Neuronal stem cell (in vitro differentiated cells): ENCODE measurements at regions not wholly inside any gene's neighbourhood (a gene's known extent, or its start where the extent isn't known, plus 50 kb on each side); places are given as distances from the start of the nearest gene placed in this dataset.
A peak's percentile ranks its signal among the peaks of the same experiment; 100 is the strongest.

Experiments used
- DNase-seq: peaks from one replicate; pipeline ENCODE4 v3.0.0-alpha.2; 2013; ENCODE audit warnings: low spot score
- H2AFZ ChIP-seq: one replicate; pipeline ENCODE4 v1.6.1; 2013; ENCODE audit warnings: mild to moderate bottlenecking, low read length, inconsistent platforms
- H2AK5ac ChIP-seq: 2 replicates; pipeline ENCODE4 v1.6.1; 2013; ENCODE audit warnings: low read depth, mild to moderate bottlenecking, inconsistent platforms, low read length, moderate library complexity, mixed read lengths
- H2BK120ac ChIP-seq: 2 replicates; pipeline ENCODE4 v1.6.1; 2013; ENCODE audit warnings: low read depth, mild to moderate bottlenecking, inconsistent platforms, low read length, moderate library complexity, mixed read lengths
- H2BK12ac ChIP-seq: one replicate; pipeline ENCODE4 v1.6.1; 2013; ENCODE audit warnings: low read length, inconsistent platforms
- H2BK15ac ChIP-seq: 2 replicates; pipeline ENCODE4 v1.6.1; 2013; ENCODE audit warnings: mild to moderate bottlenecking, low read length, inconsistent platforms, mixed read lengths
- H2BK5ac ChIP-seq: one replicate; pipeline ENCODE4 v1.6.1; 2013; ENCODE audit warnings: inconsistent platforms, mild to moderate bottlenecking, low read length, moderate library complexity
- H3K14ac ChIP-seq: one replicate; pipeline ENCODE4 v1.6.1; 2013; ENCODE audit warnings: low read length, inconsistent platforms
- H3K18ac ChIP-seq: 2 replicates; pipeline ENCODE4 v1.6.1; 2013; ENCODE audit warnings: low read length, inconsistent platforms
- H3K23ac ChIP-seq: 2 replicates; pipeline ENCODE4 v1.6.1; 2013; ENCODE audit warnings: low read depth, mild to moderate bottlenecking, mixed read lengths, low read length, inconsistent platforms; ENCODE audit not compliant: poor library complexity
- H3K27ac ChIP-seq: replicated peaks from 3 replicates; pipeline ENCODE4 v1.5.1; 2013; ENCODE audit warnings: low read length, inconsistent platforms
- H3K27me3 ChIP-seq, 3 experiments: 2 replicates each; pipeline ENCODE4 v1.6.1; 2013; ENCODE audit warnings: low read length in 3 of 3, mild to moderate bottlenecking in 2 of 3, inconsistent platforms in 1 of 3, low read depth in 1 of 3, mixed read lengths in 1 of 3, moderate library complexity in 1 of 3; ENCODE audit not compliant: control insufficient read depth in 3 of 3, insufficient read depth in 3 of 3
- H3K36me3 ChIP-seq, 2 donors: replicated peaks in 1 of 2; 2 replicates each; pipeline ENCODE4 v1.6.1; 2013; ENCODE audit warnings: low read length in 2 of 2; ENCODE audit not compliant: control insufficient read depth in 2 of 2, insufficient read depth in 2 of 2
- H3K4ac ChIP-seq: 2 replicates; pipeline ENCODE4 v1.6.1; 2013; ENCODE audit warnings: inconsistent platforms, mild to moderate bottlenecking, low read length, moderate library complexity
- H3K4me1 ChIP-seq, 2 donors: 1 replicate in 1 of 2; 2 replicates in 1 of 2; pipeline ENCODE4 v1.6.1; 2013; ENCODE audit warnings: low read length in 2 of 2, low read depth in 1 of 2; ENCODE audit not compliant: control insufficient read depth in 2 of 2, insufficient read depth in 1 of 2
- H3K4me2 ChIP-seq: one replicate; pipeline ENCODE4 v1.6.1; 2013; ENCODE audit warnings: mild to moderate bottlenecking, low read length, inconsistent platforms; ENCODE audit not compliant: insufficient read depth, poor library complexity, severe bottlenecking
- H3K4me3 ChIP-seq, 2 donors: 2 replicates each; pipeline ENCODE4 v1.5.1; 2013; ENCODE audit warnings: low read length in 2 of 2, mild to moderate bottlenecking in 2 of 2, inconsistent platforms in 1 of 2, moderate library complexity in 1 of 2
- H3K79me1 ChIP-seq: one replicate; pipeline ENCODE4 v1.6.1; 2013; ENCODE audit warnings: low read depth, mild to moderate bottlenecking, inconsistent platforms, low read length, moderate library complexity
- H3K9ac ChIP-seq: one replicate; pipeline ENCODE4 v1.6.1; 2013; ENCODE audit warnings: mild to moderate bottlenecking, low read depth, low read length, inconsistent platforms; ENCODE audit not compliant: poor library complexity
- H3K9me3 ChIP-seq, 2 donors: replicated peaks in 1 of 2; 2 replicates each; pipeline versions ENCODE3 to v1.6.1; 2013; ENCODE audit warnings: low read length in 2 of 2, mild to moderate bottlenecking in 2 of 2, inconsistent platforms in 1 of 2, low read depth in 1 of 2, mixed read lengths in 1 of 2, moderate library complexity in 1 of 2; ENCODE audit not compliant: control insufficient read depth in 2 of 2, insufficient read depth in 1 of 2
- H4K8ac ChIP-seq: one replicate; pipeline ENCODE4 v1.6.1; 2013; ENCODE audit warnings: low read depth, mild to moderate bottlenecking, inconsistent platforms, low read length, moderate library complexity
- H4K91ac ChIP-seq: one replicate; pipeline ENCODE4 v1.6.1; 2013; ENCODE audit warnings: low read length, low read depth, mild to moderate bottlenecking, inconsistent platforms; ENCODE audit not compliant: poor library complexity
- WGBS, 2 donors: extraction: QIAGEN DNeasy Blood & Tissue Kit; methylation state at CpG; one replicate each; pipeline ENCODE4 v1.1.7; 2013; ENCODE audit warnings: missing lambda C conversion rate in 2 of 2, mixed read lengths in 1 of 2; ENCODE audit not compliant: insufficient read length in 2 of 2, insufficient replicate concordance in 1 of 2; ENCODE audit errors: extremely low coverage in 2 of 2; 5-methylcytosine and 5-hydroxymethylcytosine counted together

- Histone ChIP-seq H2BK12ac (no peak overlapping the region), H3K4ac (no peak overlapping the region), H3K79me1 (no peaks in the 10 kb centered on the region), H4K91ac (no peak overlapping the region), H2BK15ac (no peak overlapping the region), H2BK5ac (no peak overlapping the region), H3K4me3 (no peak overlapping the region), H3K4me2 (no peak overlapping the region), H2BK120ac (no peak overlapping the region), H3K27ac (no peak overlapping the region), H3K18ac (peak overlapping the region; percentile 38), H2AK5ac (no peak overlapping the region), H3K27me3 (no peaks in the 10 kb centered on the region), H3K36me3 (no peaks in the 10 kb centered on the region), H3K23ac (no peak overlapping the region), H3K9me3 (no peaks in the 10 kb centered on the region), H3K9ac (no peak overlapping the region), H3K4me1 (peaks cover 0 to 4% of the 10 kb centered on the region in 2 donors), H3K14ac (no peak overlapping the region), H2AFZ (peak overlapping the region; percentile 80), H4K8ac (no peak overlapping the region)
- DNase-seq: no peak
- no CpG with 5 or more reads among the region's 4 CpGs for WGBS, 2 donors
Observed at GRCh38 chr6:99219788-99220187, 129.7 kb downstream of the FAXC start.

DNA sequence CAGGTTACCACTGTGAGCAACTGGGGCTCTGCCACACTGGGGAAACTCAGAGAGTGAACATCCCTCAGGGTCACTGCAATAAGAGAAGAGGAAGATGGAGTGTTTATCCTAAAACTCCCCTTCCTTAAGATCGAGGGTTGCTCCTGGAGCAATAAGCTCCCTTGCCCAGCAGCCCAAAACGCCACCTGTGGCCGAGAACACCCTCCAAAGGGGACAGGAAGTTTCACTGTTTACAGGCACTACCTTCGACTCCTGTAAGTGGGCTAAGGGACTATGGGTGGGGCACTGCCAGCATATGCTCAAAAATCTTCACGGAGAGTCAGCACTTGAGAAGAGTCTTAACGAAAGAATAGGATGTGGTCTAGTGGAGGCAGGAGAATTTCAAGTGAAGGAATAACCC lies 132.5 kb downstream of the FAXC start:
- Histone ChIP-seq H3K14ac (no peak overlapping the region), H3K4me2 (no peak overlapping the region), H4K91ac (no peak overlapping the region), H2BK12ac (no peak overlapping the region), H2AFZ (no peak overlapping the region), H3K4me3 (no peak overlapping the region), H2BK120ac (no peak overlapping the region), H3K27me3 (no peaks in the 10 kb centered on the region), H3K36me3 (no peaks in the 10 kb centered on the region), H3K4ac (no peak overlapping the region), H4K8ac (no peak overlapping the region), H3K79me1 (no peaks in the 10 kb centered on the region), H3K9me3 (no peaks in the 10 kb centered on the region), H3K27ac (no peak overlapping the region), H2BK5ac (no peak overlapping the region), H3K23ac (no peak overlapping the region), H2AK5ac (no peak overlapping the region), H3K4me1 (peaks cover 0 to 4% of the 10 kb centered on the region in 2 donors), H2BK15ac (no peak overlapping the region), H3K18ac (no peak overlapping the region), H3K9ac (no peak overlapping the region)
- WGBS, 2 donors: no CpG with 5 or more reads among the region's 6 CpGs
- DNase-seq: no peak

- Histone ChIP-seq H3K4me1 (no peaks in the 10 kb centered on the region), H2BK5ac (no peak overlapping the region), H3K18ac (no peak overlapping the region), H4K91ac (no peak overlapping the region), H2BK120ac (no peak overlapping the region), H2AK5ac (no peak overlapping the region), H2BK12ac (no peak overlapping the region), H3K9me3 (no peaks in the 10 kb centered on the region), H2AFZ (no peak overlapping the region), H3K4me2 (no peak overlapping the region), H3K4me3 (no peak overlapping the region), H3K23ac (no peak overlapping the region), H3K14ac (no peak overlapping the region), H3K9ac (no peak overlapping the region), H4K8ac (no peak overlapping the region), H3K27ac (no peak overlapping the region), H3K79me1 (no peaks in the 10 kb centered on the region), H2BK15ac (no peak overlapping the region), H3K4ac (no peak overlapping the region), H3K27me3 (peaks cover 0 to 4% (median 0%) of the 10 kb centered on the region in 3 experiments), H3K36me3 (no peaks in the 10 kb centered on the region)
- WGBS, 2 donors: no CpG with 5 or more reads among the region's 2 CpGs
- no peak for DNase-seq
Observed at GRCh38 chr6:99195986-99196655, 153.4 kb downstream of the FAXC start.

GRCh38 chr6:99192561-99192960 lies 156.9 kb downstream of the FAXC start:
- H3K4me2 ChIP-seq: no peak overlapping the region
- no peak overlapping the region for H3K14ac ChIP-seq
- H2BK12ac ChIP-seq: no peak overlapping the region
- no peak overlapping the region for H2AFZ ChIP-seq
- H3K4ac ChIP-seq: no peak overlapping the region
- H3K9ac ChIP-seq: no peak overlapping the region
- no CpG with 5 or more reads among the region's 4 CpGs for WGBS, 2 donors
- H3K27me3 ChIP-seq: peaks cover 0 to 21% (median 0%) of the 10 kb centered on the region in 3 experiments
- H3K4me1 ChIP-seq: no peaks in the 10 kb centered on the region
- H3K18ac ChIP-seq: no peak overlapping the region
- H3K4me3 ChIP-seq: no peak overlapping the region
- no peak overlapping the region for H2AK5ac ChIP-seq
- H3K9me3 ChIP-seq: no peaks in the 10 kb centered on the region
- no peaks in the 10 kb centered on the region for H3K79me1 ChIP-seq
- H4K91ac ChIP-seq: no peak overlapping the region
- no peak overlapping the region for H3K23ac ChIP-seq
- no peak overlapping the region for H2BK120ac ChIP-seq
- no peak for DNase-seq
- H3K27ac ChIP-seq: no peak overlapping the region
- H2BK15ac ChIP-seq: no peak overlapping the region
- H4K8ac ChIP-seq: peak overlapping the region; percentile 67
- H3K36me3 ChIP-seq: no peaks in the 10 kb centered on the region
- no peak overlapping the region for H2BK5ac ChIP-seq
